Activated CD4-positive, alpha-beta T cell treated with anti-CD3 and anti-CD28 coated beads, Interleukin-2, amount 10 ng/mL, durations not matched to agents 7 days and 5 days (primary cell): ENCODE measurements at regions not wholly inside any gene's neighbourhood (a gene's known extent, or its start where the extent isn't known, plus 50 kb on each side); places are given as distances from the start of the nearest gene placed in this dataset.

Experiments used
- CTCF ChIA-PET: fragments of 350-600 bp; sonication (Branson Sonifier 250); formaldehyde crosslinking; loops from one replicate; lab custom pipeline; 2021; ENCODE audit warnings: antibody characterized with exemption; lab: Charles Lee
- POLR2A ChIA-PET: fragments of 350-600 bp; sonication (Branson Sonifier 250); formaldehyde crosslinking; loops from one replicate; lab custom pipeline; 2021; ENCODE audit warnings: antibody characterized with exemption; lab: Charles Lee
- DNase-seq: peaks from one replicate; pipeline ENCODE4 v3.0.0-alpha.2; 2020
- H3K27ac Mint-ChIP-seq: one replicate; pipeline ENCODE4 v1.8.0; 2021; ENCODE audit warnings: mild to moderate bottlenecking, moderate library complexity, mixed read lengths
- H3K27me3 Mint-ChIP-seq: one replicate; pipeline ENCODE4 v1.8.0; 2021; ENCODE audit warnings: mixed read lengths
- H3K36me3 Mint-ChIP-seq: one replicate; pipeline ENCODE4 v1.8.0; 2021; ENCODE audit warnings: low read depth, mixed read lengths
- H3K4me1 Mint-ChIP-seq: one replicate; pipeline ENCODE4 v1.8.0; 2021; ENCODE audit warnings: mixed read lengths
- H3K4me3 Mint-ChIP-seq: one replicate; pipeline ENCODE4 v1.8.0; 2021; ENCODE audit warnings: mild to moderate bottlenecking, moderate library complexity, mixed read lengths
- H3K9me3 Mint-ChIP-seq: one replicate; pipeline ENCODE4 v1.8.0; 2021; ENCODE audit warnings: mixed read lengths

- CTCF ChIA-PET = interaction anchor here (0.9 to 1.1 kb wide), 2 partner anchors 11 to 14 kb away, joined by 3 to 5 read pairs; no protein-coding TSS in a partner anchor
- Mint-ChIP-seq H3K4me1 (no peaks in the 10 kb centered on the region), H3K36me3 (no peaks in the 10 kb centered on the region), H3K27me3 (no peaks in the 10 kb centered on the region), H3K9me3 (no peaks in the 10 kb centered on the region), H3K4me3 (no peak overlapping the region), H3K27ac (no peak overlapping the region)
- no peak for DNase-seq
- POLR2A ChIA-PET = no interaction called here
These were observed 51.2 kb upstream of the PCBD1 start for GRCh38 chr10:70939441-70940003.

GRCh38 chr10:70940834-70941568, 52.6 kb upstream of the PCBD1 start:
- POLR2A ChIA-PET = no interaction called here
- Mint-ChIP-seq H3K4me3 (no peak overlapping the region), H3K27me3 (no peaks in the 10 kb centered on the region), H3K4me1 (no peaks in the 10 kb centered on the region), H3K36me3 (no peaks in the 10 kb centered on the region), H3K27ac (no peak overlapping the region), H3K9me3 (no peaks in the 10 kb centered on the region)
- no peak for DNase-seq
- CTCF ChIA-PET = interaction anchor here (1.1 to 1.2 kb wide), 2 partner anchors 16 to 127 kb away, joined by 3 read pairs; no protein-coding TSS in a partner anchor

GRCh38 chr10:70942125-70942524, 53.8 kb upstream of the PCBD1 start:
- no peak overlapping the region for H3K27ac Mint-ChIP-seq
- H3K4me3 Mint-ChIP-seq = no peak overlapping the region
- ChIA-PET CTCF (no interaction called here), POLR2A (no interaction called here)
- H3K4me1 Mint-ChIP-seq = no peaks in the 10 kb centered on the region
- no peaks in the 10 kb centered on the region for H3K9me3 Mint-ChIP-seq
- DNase-seq = no peak
- no peaks in the 10 kb centered on the region for H3K27me3 Mint-ChIP-seq
- H3K36me3 Mint-ChIP-seq = no peaks in the 10 kb centered on the region

- Mint-ChIP-seq H3K27ac (no peak overlapping the region), H3K4me1 (no peaks in the 10 kb centered on the region), H3K9me3 (no peaks in the 10 kb centered on the region), H3K27me3 (no peaks in the 10 kb centered on the region), H3K4me3 (no peak overlapping the region), H3K36me3 (no peaks in the 10 kb centered on the region)
- no peak for DNase-seq
- CTCF ChIA-PET = interaction anchor here (0.6 to 2.9 kb wide), 2 partner anchors 19 to 341 kb away, joined by 4 to 12 read pairs; no protein-coding TSS in a partner anchor
- POLR2A ChIA-PET = no interaction called here
These were observed 54.4 kb upstream of the PCBD1 start for GRCh38 chr10:70942725-70943124.

GRCh38 chr10:70943249-70943648, 54.9 kb upstream of the PCBD1 start:
- H3K9me3 Mint-ChIP-seq = no peaks in the 10 kb centered on the region
- H3K36me3 Mint-ChIP-seq = no peaks in the 10 kb centered on the region
- ChIA-PET POLR2A (no interaction called here), CTCF (interaction anchor here (0.6 to 2.9 kb wide), 2 partner anchors 19 to 340 kb away, joined by 4 to 12 read pairs; no protein-coding TSS in a partner anchor)
- no peaks in the 10 kb centered on the region for H3K4me1 Mint-ChIP-seq
- H3K27ac Mint-ChIP-seq = no peak overlapping the region
- H3K27me3 Mint-ChIP-seq = no peaks in the 10 kb centered on the region
- DNase-seq = no peak
- no peak overlapping the region for H3K4me3 Mint-ChIP-seq

GRCh38 chr10:70943841-70944466, 55.6 kb upstream of the PCBD1 start:
- H3K4me3 Mint-ChIP-seq = no peak overlapping the region
- ChIA-PET POLR2A (no interaction called here), CTCF (interaction anchor here (2.9 kb wide), 1 partner anchor 20 kb away, joined by 12 read pairs; no protein-coding TSS in a partner anchor)
- no peak overlapping the region for H3K27ac Mint-ChIP-seq
- no peaks in the 10 kb centered on the region for H3K36me3 Mint-ChIP-seq
- H3K4me1 Mint-ChIP-seq = no peaks in the 10 kb centered on the region
- DNase-seq = no peak
- H3K9me3 Mint-ChIP-seq = no peaks in the 10 kb centered on the region
- no peaks in the 10 kb centered on the region for H3K27me3 Mint-ChIP-seq

- H3K27ac Mint-ChIP-seq = no peak overlapping the region
- no peak for DNase-seq
- H3K9me3 Mint-ChIP-seq = no peaks in the 10 kb centered on the region
- no peaks in the 10 kb centered on the region for H3K36me3 Mint-ChIP-seq
- no peak overlapping the region for H3K4me3 Mint-ChIP-seq
- POLR2A ChIA-PET = no interaction called here
- H3K27me3 Mint-ChIP-seq = no peaks in the 10 kb centered on the region
- no peaks in the 10 kb centered on the region for H3K4me1 Mint-ChIP-seq
- CTCF ChIA-PET = interaction anchor here (1.8 kb wide), 1 partner anchor 10 kb away, joined by 5 read pairs; no protein-coding TSS in a partner anchor
These were observed 61.7 kb upstream of the PCBD1 start for GRCh38 chr10:70950037-70950436.

- no peaks in the 10 kb centered on the region for H3K4me1 Mint-ChIP-seq
- H3K4me3 Mint-ChIP-seq = no peak overlapping the region
- H3K27ac Mint-ChIP-seq = no peak overlapping the region
- H3K27me3 Mint-ChIP-seq = no peaks in the 10 kb centered on the region
- DNase-seq = no peak
- no peaks in the 10 kb centered on the region for H3K9me3 Mint-ChIP-seq
- POLR2A ChIA-PET = no interaction called here
- H3K36me3 Mint-ChIP-seq = no peaks in the 10 kb centered on the region
- CTCF ChIA-PET = interaction anchor here (1.8 kb wide), 1 partner anchor 11 kb away, joined by 5 read pairs; no protein-coding TSS in a partner anchor
These were observed 62.4 kb upstream of the PCBD1 start for GRCh38 chr10:70950801-70951200.

- CTCF ChIA-PET = no interaction called here
- H3K27ac Mint-ChIP-seq = no peak overlapping the region
- POLR2A ChIA-PET = no interaction called here
- no peaks in the 10 kb centered on the region for H3K4me1 Mint-ChIP-seq
- no peak overlapping the region for H3K4me3 Mint-ChIP-seq
- peaks cover 5% of the 10 kb centered on the region for H3K27me3 Mint-ChIP-seq
- no peaks in the 10 kb centered on the region for H3K36me3 Mint-ChIP-seq
- H3K9me3 Mint-ChIP-seq = no peaks in the 10 kb centered on the region
- DNase-seq = no peak
These were observed 64.0 kb upstream of the PCBD1 start for GRCh38 chr10:70952401-70952800.

GRCh38 chr10:70952921-70953320, 64.6 kb upstream of the PCBD1 start:
- H3K27ac Mint-ChIP-seq = no peak overlapping the region
- ChIA-PET CTCF (no interaction called here), POLR2A (no interaction called here)
- H3K4me1 Mint-ChIP-seq = no peaks in the 10 kb centered on the region
- H3K36me3 Mint-ChIP-seq = no peaks in the 10 kb centered on the region
- H3K4me3 Mint-ChIP-seq = no peak overlapping the region
- peaks cover 5% of the 10 kb centered on the region for H3K27me3 Mint-ChIP-seq
- DNase-seq = no peak
- no peaks in the 10 kb centered on the region for H3K9me3 Mint-ChIP-seq

- DNase-seq = no peak
- Mint-ChIP-seq H3K9me3 (no peaks in the 10 kb centered on the region), H3K27me3 (peaks cover 5% of the 10 kb centered on the region), H3K4me3 (no peak overlapping the region), H3K27ac (no peak overlapping the region), H3K4me1 (no peaks in the 10 kb centered on the region), H3K36me3 (no peaks in the 10 kb centered on the region)
- ChIA-PET POLR2A (no interaction called here), CTCF (no interaction called here)
These were observed 66.2 kb upstream of the PCBD1 start for GRCh38 chr10:70954381-70955176.

- DNase-seq = no peak
- H3K4me1 Mint-ChIP-seq = no peaks in the 10 kb centered on the region
- CTCF ChIA-PET = no interaction called here
- H3K9me3 Mint-ChIP-seq = no peaks in the 10 kb centered on the region
- H3K36me3 Mint-ChIP-seq = no peaks in the 10 kb centered on the region
- POLR2A ChIA-PET = no interaction called here
- peaks cover 5% of the 10 kb centered on the region for H3K27me3 Mint-ChIP-seq
- H3K27ac Mint-ChIP-seq = no peak overlapping the region
- no peak overlapping the region for H3K4me3 Mint-ChIP-seq
These were observed 67.8 kb upstream of the PCBD1 start for GRCh38 chr10:70956029-70956759.
